ENCODE measurements at regions not wholly inside any gene's neighbourhood (a gene's known extent, or its start where the extent isn't known, plus 50 kb on each side); places are given as distances from the start of the nearest gene placed in this dataset.

GRCh38 chr19:31991984-31992655, 353.3 kb upstream of the ZNF507 start:
- TF ChIP-seq CTCF (conservative IDR thresholded peaks at IDR 0.05) (no peak), ZFX (IDR thresholded peaks at IDR 0.05) (no peak)

Measured in C4-2B (cell line).